K562 (cell line): ENCODE measurements at regions not wholly inside any gene's neighbourhood (a gene's known extent, or its start where the extent isn't known, plus 50 kb on each side); places are given as distances from the start of the nearest gene placed in this dataset.

Experiments
- ATAC-seq: fragments of 200-7000 bp; cut with Tn5 transposase; 3 replicates; pipeline ENCODE4 v1.9.1; 2020; ENCODE audit warnings: moderate library complexity
- BruUV-seq: library from RNA; stranded (reverse); fragments of 400-500 nt; replicated peaks from 2 replicates; lab custom pipeline; 2021; lab: Mats Ljungman, UMichigan
- CTCF ChIA-PET: fragments of 300-600 bp; formaldehyde crosslinking; extraction: SDS; loops from one replicate; lab custom pipeline; 2021; ENCODE audit warnings: low intra/inter-chr PET ratio; lab: Yijun Ruan, JAX
- POLR2A ChIA-PET: fragments of 300-600, 350-650 bp; sonication (Branson Sonifier 250); formaldehyde crosslinking; extraction: SDS; loops from one replicate; lab custom pipeline; 2021; ENCODE audit warnings: antibody characterized with exemption, inconsistent platforms; lab: Yijun Ruan, JAX
- DNase-seq, 4 experiments: peaks; one replicate each; pipeline versions ENCODE4 v3.0.0 to v3.0.0-alpha.2; 2011 to 2018; ENCODE audit warnings: low spot score in 3 of 4, mixed read lengths in 3 of 4; ENCODE audit errors: extremely low read depth in 1 of 4
- FAIRE-seq: peaks from 2 replicates; lab custom pipeline; 2011; peaks lifted over from hg19 to GRCh38; lab: Jason Lieb, UNC
- H2AFZ ChIP-seq: 2 replicates; pipeline ENCODE4 v1.6.0; 2011; ENCODE audit warnings: low read depth, low read length, control low read depth, inconsistent platforms
- H3K27ac ChIP-seq: fragments of 200-600 bp; 3 replicates; pipeline ENCODE4 v1.8.0; 2011; ENCODE audit warnings: low read depth, mild to moderate bottlenecking, control low read depth, inconsistent platforms, low read length, moderate library complexity, mixed read lengths; ENCODE audit errors: extremely low read depth
- H3K27me3 ChIP-seq, 2 experiments: fragments of 300-600 bp in 1 of 2; 2 replicates in 1 of 2; 3 replicates in 1 of 2; pipeline versions ENCODE4 v1.6.0 to v1.8.0; 2011; ENCODE audit warnings: inconsistent platforms in 2 of 2, low read length in 2 of 2, mild to moderate bottlenecking in 1 of 2, mixed read lengths in 1 of 2, moderate library complexity in 1 of 2; ENCODE audit not compliant: control insufficient read depth in 2 of 2, insufficient read depth in 2 of 2
- H3K36me3 ChIP-seq: fragments of 300-600 bp; 3 replicates; pipeline ENCODE4 v1.8.0; 2011; ENCODE audit warnings: mild to moderate bottlenecking, low read length, inconsistent platforms; ENCODE audit not compliant: control insufficient read depth, insufficient read depth
- H3K4me1 ChIP-seq, 2 experiments: fragments of 200-600 bp in 1 of 2; replicated peaks in 1 of 2; 2 replicates in 1 of 2; 3 replicates in 1 of 2; pipeline versions ENCODE4 v1.5.1 to v1.8.0; 2011; ENCODE audit warnings: inconsistent platforms in 2 of 2, low read length in 2 of 2, mild to moderate bottlenecking in 1 of 2, mixed read lengths in 1 of 2, moderate library complexity in 1 of 2; ENCODE audit not compliant: control insufficient read depth in 2 of 2, insufficient read depth in 2 of 2
- H3K4me2 ChIP-seq: 2 replicates; pipeline ENCODE4 v1.6.1; 2011; ENCODE audit warnings: low read length, control low read depth, inconsistent platforms, mixed read lengths; ENCODE audit not compliant: insufficient read depth
- H3K4me3 ChIP-seq: fragments of 200-600 bp; sonication (generic), shearing (Covaris generic); 2 replicates; pipeline ENCODE4 v1.5.1; 2016; ENCODE audit warnings: control low read depth, inconsistent platforms
- H3K79me2 ChIP-seq: fragments of 200-600 bp; 3 replicates; pipeline ENCODE4 v1.8.0; 2011; ENCODE audit warnings: low read length, inconsistent platforms; ENCODE audit not compliant: control insufficient read depth, insufficient read depth
- H3K9ac ChIP-seq, 2 experiments: 2 replicates each; pipeline versions ENCODE4 v1.6.0 to v1.6.1; 2011; ENCODE audit warnings: low read depth in 2 of 2, low read length in 2 of 2, control low read depth in 1 of 2, inconsistent platforms in 1 of 2, mild to moderate bottlenecking in 1 of 2, mixed read lengths in 1 of 2; ENCODE audit not compliant: insufficient read depth in 1 of 2
- H3K9me1 ChIP-seq: one replicate; pipeline ENCODE4 v1.6.0; 2011; ENCODE audit warnings: inconsistent platforms, mild to moderate bottlenecking, low read length, moderate library complexity; ENCODE audit not compliant: control insufficient read depth, insufficient read depth
- H3K9me3 ChIP-seq: replicated peaks from 2 replicates; pipeline ENCODE4 v1.5.1; 2011; ENCODE audit warnings: low read depth, low read length, inconsistent platforms; ENCODE audit not compliant: control insufficient read depth, insufficient read depth
- H4K20me1 ChIP-seq: replicated peaks from 2 replicates; pipeline ENCODE4 v1.6.1; 2011; ENCODE audit warnings: low read length, inconsistent platforms, mixed read lengths; ENCODE audit not compliant: control insufficient read depth, insufficient read depth
- MIER1 ChIP-seq: fragments of 450-650 bp; IDR thresholded peaks from 2 replicates; pipeline ENCODE4 v1.6.1; 2016; ENCODE audit warnings: antibody characterized with exemption, mild to moderate bottlenecking, low read depth
- MTA1 ChIP-seq: fragments of 450-650 bp; IDR thresholded peaks from 2 replicates; pipeline ENCODE4 v1.6.1; 2017; ENCODE audit warnings: borderline replicate concordance
- PTTG1 ChIP-seq: fragments of 450-650 bp; IDR thresholded peaks from 2 replicates; pipeline ENCODE4 v1.6.1; 2016; ENCODE audit warnings: low read depth, mild to moderate bottlenecking, missing genetic modification characterization, missing compliant biosample characterization
- RAD21 ChIP-seq, 2 experiments: fragments of 250-450 bp in 1 of 2; fragments of 450-650 bp in 1 of 2; sonication (Bioruptor Pico) in 1 of 2; formaldehyde crosslinking in 1 of 2; IDR thresholded peaks in 1 of 2; conservative IDR thresholded peaks in 1 of 2; 2 replicates each; pipeline versions ENCODE4 v1.4.0 to v1.8.0; 2020 to 2022; ENCODE audit warnings: mild to moderate bottlenecking in 2 of 2, moderate library complexity in 1 of 2
- RB1 ChIP-seq: fragments of 450-650 bp; IDR thresholded peaks from 2 replicates; pipeline ENCODE4 v1.6.1; 2017; ENCODE audit warnings: low read depth, mild to moderate bottlenecking
- SMC3 ChIP-seq: conservative IDR thresholded peaks from 2 replicates; pipeline ENCODE4 v1.6.1; 2011; ENCODE audit warnings: low read depth, low read length, improper control_type of control experiment; ENCODE audit not compliant: insufficient read depth
- STAG1 ChIP-seq: sonication (generic); formaldehyde crosslinking; IDR thresholded peaks from 2 replicates; pipeline ENCODE4 v1.5.0; 2020; ENCODE audit warnings: missing genetic modification reagents, borderline replicate concordance
- XRCC5 ChIP-seq: fragments of 200-400 bp; formaldehyde crosslinking; IDR thresholded peaks from 2 replicates; pipeline ENCODE4 v1.6.1; 2017; ENCODE audit warnings: low read depth, mild to moderate bottlenecking, low read length
- ZBED1 ChIP-seq: IDR thresholded peaks from 2 replicates; pipeline ENCODE4 v1.6.1; 2014
- ZNF644 ChIP-seq: fragments of 200-800 bp; sonication (Bioruptor generic); IDR thresholded peaks from 2 replicates; pipeline ENCODE4 v1.6.1; 2016; ENCODE audit warnings: low read depth, missing genetic modification characterization, missing compliant biosample characterization
- WGBS: fragments of 100-300 bp; shearing (Covaris generic); methylation state at CpG from one replicate; pipeline ENCODE4 v1.1.6; 2016; ENCODE audit warnings: low coverage, mixed read lengths; ENCODE audit not compliant: insufficient coverage; ENCODE audit errors: missing lambda C conversion rate; 5-methylcytosine and 5-hydroxymethylcytosine counted together
- in situ Hi-C: fragments of 300-500 bp; cut with MboI; formaldehyde crosslinking; loops from 4 replicates; pipeline ENCODE4 v1.15.0; 2018; ENCODE audit warnings: inconsistent platforms, mixed read lengths
- intact Hi-C: fragments of 100-400 bp; cut with micrococcal nuclease; formaldehyde crosslinking; loops from 2 replicates; pipeline ENCODE4 v1.14.2; 2022
- TF ChIP-seq, protein P1 (sequence below): sonication (generic); formaldehyde crosslinking; IDR thresholded peaks from 2 replicates; pipeline ENCODE4 v1.8.0; 2022; ENCODE audit warnings: mild to moderate bottlenecking, missing genetic modification reagents, borderline replicate concordance
- TF ChIP-seq, protein P2 (sequence below), 2 experiments: fragments of 450-650 bp; formaldehyde crosslinking in 1 of 2; IDR thresholded peaks; 2 replicates each; pipeline versions ENCODE4 v1.4.0 to v1.6.1; 2014 to 2020; ENCODE audit warnings: mild to moderate bottlenecking in 2 of 2, borderline replicate concordance in 1 of 2, low read depth in 1 of 2

DNA sequence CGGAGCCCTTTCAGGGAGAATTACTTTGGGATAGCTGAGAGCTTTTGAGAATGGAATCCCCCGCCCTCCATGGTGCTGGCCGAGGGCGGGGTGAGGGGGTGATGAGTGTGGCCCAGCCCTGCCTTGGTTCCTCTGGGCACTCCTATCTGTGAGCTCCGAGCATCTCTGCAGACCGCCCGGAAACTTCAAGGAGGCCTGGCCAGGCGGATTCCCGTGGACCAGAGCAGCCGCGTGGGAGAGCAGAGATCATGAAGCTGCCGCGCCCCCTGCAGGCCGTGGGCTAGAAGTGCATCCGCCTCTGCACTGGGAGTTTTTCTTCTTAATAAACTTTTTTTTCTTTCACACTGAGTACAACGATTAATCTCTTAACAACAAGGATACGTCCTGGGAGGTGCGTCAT, 392.9 kb upstream of the EEF2KMT start:
- peak; percentile 59 to 77 (median 73) for DNase-seq
- intact Hi-C loops (loop anchor here (5.0 kb wide), 1 partner anchor 253 kb away; no protein-coding TSS in a partner anchor), in situ Hi-C loops (loop anchor here (10.0 to 25.0 kb wide), 2 partner anchors 253 to 1154 kb away; no protein-coding TSS in a partner anchor)
- 0 out of 2 replicates have a peak, but pooled peaks cover 3% of the 10 kb centered on the region for H4K20me1 ChIP-seq
- WGBS: 4% methylated on average over 18 of the region's 18 CpGs
- no peaks in the 10 kb centered on the region for H3K27me3 ChIP-seq
- H3K4me1 ChIP-seq: peaks cover 0 to 3% of the 10 kb centered on the region in 2 experiments; a peak in 1 of 5 replicates
- H3K36me3 ChIP-seq: no peaks in the 10 kb centered on the region
- no peaks in the 10 kb centered on the region for H3K79me2 ChIP-seq
- no peak overlapping the region for H3K9ac ChIP-seq
- H3K27ac ChIP-seq: no peak overlapping the region
- H3K4me2 ChIP-seq: no peak overlapping the region
- ATAC-seq: peak; percentile 78
- BruUV-seq: no TSS peak
- CTCF ChIA-PET: no interaction called here
- FAIRE-seq: peak; percentile 32
- no peak overlapping the region for H3K4me3 ChIP-seq
- no peak overlapping the region for H2AFZ ChIP-seq
- H3K9me3 ChIP-seq: no peaks in the 10 kb centered on the region
- no peaks in the 10 kb centered on the region for H3K9me1 ChIP-seq
- POLR2A ChIA-PET: no interaction called here
- TF ChIP-seq ZBED1 (no peak), SMC3 (peak; percentile 67), RAD21 (CRISPR knock-in tag; conservative IDR thresholded peaks at IDR 0.05 in 1 of 2, IDR thresholded peaks at IDR 0.05 in 1 of 2) (peak; percentile 26 to 76), MIER1 (no peak), PTTG1 (tag) (no peak), STAG1 (CRISPR knock-in tag) (peak; percentile 20; the same call in 1 of the 2 replicates), ZNF644 (tag) (no peak), MTA1 (no peak), RB1 (peak; percentile 36; the same call in 1 of the 2 replicates), XRCC5 (0 out of 2 replicates have a peak, but pooled peaks have one; percentile 40)
- TF ChIP-seq, protein P1, sequence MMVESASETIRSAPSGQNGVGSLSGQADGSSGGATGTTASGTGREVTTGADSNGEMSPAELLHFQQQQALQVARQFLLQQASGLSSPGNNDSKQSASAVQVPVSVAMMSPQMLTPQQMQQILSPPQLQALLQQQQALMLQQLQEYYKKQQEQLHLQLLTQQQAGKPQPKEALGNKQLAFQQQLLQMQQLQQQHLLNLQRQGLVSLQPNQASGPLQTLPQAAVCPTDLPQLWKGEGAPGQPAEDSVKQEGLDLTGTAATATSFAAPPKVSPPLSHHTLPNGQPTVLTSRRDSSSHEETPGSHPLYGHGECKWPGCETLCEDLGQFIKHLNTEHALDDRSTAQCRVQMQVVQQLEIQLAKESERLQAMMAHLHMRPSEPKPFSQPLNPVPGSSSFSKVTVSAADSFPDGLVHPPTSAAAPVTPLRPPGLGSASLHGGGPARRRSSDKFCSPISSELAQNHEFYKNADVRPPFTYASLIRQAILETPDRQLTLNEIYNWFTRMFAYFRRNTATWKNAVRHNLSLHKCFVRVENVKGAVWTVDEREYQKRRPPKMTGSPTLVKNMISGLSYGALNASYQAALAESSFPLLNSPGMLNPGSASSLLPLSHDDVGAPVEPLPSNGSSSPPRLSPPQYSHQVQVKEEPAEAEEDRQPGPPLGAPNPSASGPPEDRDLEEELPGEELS: no peak
- TF ChIP-seq, protein P2, sequence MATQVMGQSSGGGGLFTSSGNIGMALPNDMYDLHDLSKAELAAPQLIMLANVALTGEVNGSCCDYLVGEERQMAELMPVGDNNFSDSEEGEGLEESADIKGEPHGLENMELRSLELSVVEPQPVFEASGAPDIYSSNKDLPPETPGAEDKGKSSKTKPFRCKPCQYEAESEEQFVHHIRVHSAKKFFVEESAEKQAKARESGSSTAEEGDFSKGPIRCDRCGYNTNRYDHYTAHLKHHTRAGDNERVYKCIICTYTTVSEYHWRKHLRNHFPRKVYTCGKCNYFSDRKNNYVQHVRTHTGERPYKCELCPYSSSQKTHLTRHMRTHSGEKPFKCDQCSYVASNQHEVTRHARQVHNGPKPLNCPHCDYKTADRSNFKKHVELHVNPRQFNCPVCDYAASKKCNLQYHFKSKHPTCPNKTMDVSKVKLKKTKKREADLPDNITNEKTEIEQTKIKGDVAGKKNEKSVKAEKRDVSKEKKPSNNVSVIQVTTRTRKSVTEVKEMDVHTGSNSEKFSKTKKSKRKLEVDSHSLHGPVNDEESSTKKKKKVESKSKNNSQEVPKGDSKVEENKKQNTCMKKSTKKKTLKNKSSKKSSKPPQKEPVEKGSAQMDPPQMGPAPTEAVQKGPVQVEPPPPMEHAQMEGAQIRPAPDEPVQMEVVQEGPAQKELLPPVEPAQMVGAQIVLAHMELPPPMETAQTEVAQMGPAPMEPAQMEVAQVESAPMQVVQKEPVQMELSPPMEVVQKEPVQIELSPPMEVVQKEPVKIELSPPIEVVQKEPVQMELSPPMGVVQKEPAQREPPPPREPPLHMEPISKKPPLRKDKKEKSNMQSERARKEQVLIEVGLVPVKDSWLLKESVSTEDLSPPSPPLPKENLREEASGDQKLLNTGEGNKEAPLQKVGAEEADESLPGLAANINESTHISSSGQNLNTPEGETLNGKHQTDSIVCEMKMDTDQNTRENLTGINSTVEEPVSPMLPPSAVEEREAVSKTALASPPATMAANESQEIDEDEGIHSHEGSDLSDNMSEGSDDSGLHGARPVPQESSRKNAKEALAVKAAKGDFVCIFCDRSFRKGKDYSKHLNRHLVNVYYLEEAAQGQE (IDR thresholded peaks at IDR 0.05; ENCODE audit: borderline replicate concordance): peak; percentile 60; the same call in 1 of the 2 replicates
- TF ChIP-seq, protein P2 (CRISPR knock-in tag; IDR thresholded peaks at IDR 0.05; ENCODE audit: low read depth): no peak
